Memory B cell (primary cell): ENCODE measurements at regions not wholly inside any gene's neighbourhood (a gene's known extent, or its start where the extent isn't known, plus 50 kb on each side); places are given as distances from the start of the nearest gene placed in this dataset.

Experiments
- ATAC-seq: fragments of 150-1000 bp; cut with Tn5 transposase; 2 replicates; pipeline ENCODE4 v1.10.0; 2021; ENCODE audit warnings: low read depth, mild to moderate bottlenecking, moderate library complexity
- DNase-seq, 2 donors: peaks; one replicate each; pipeline ENCODE4 v3.0.0; 2022; ENCODE audit warnings: low spot score in 2 of 2
- H3K27ac Mint-ChIP-seq: one replicate; pipeline ENCODE4 v1.8.0; 2022; ENCODE audit warnings: mild to moderate bottlenecking, moderate library complexity, mixed read lengths
- H3K27me3 Mint-ChIP-seq: one replicate; pipeline ENCODE4 v1.8.0; 2022; ENCODE audit warnings: mixed read lengths
- H3K36me3 Mint-ChIP-seq: one replicate; pipeline ENCODE4 v1.8.0; 2022; ENCODE audit warnings: mild to moderate bottlenecking, mixed read lengths
- H3K4me1 Mint-ChIP-seq: one replicate; pipeline ENCODE4 v1.8.0; 2022; ENCODE audit warnings: mixed read lengths
- H3K4me3 Mint-ChIP-seq: one replicate; pipeline ENCODE4 v1.8.0; 2022; ENCODE audit warnings: mild to moderate bottlenecking, moderate library complexity, mixed read lengths
- H3K9me3 Mint-ChIP-seq: one replicate; pipeline ENCODE4 v1.8.0; 2022; ENCODE audit warnings: mixed read lengths

DNA sequence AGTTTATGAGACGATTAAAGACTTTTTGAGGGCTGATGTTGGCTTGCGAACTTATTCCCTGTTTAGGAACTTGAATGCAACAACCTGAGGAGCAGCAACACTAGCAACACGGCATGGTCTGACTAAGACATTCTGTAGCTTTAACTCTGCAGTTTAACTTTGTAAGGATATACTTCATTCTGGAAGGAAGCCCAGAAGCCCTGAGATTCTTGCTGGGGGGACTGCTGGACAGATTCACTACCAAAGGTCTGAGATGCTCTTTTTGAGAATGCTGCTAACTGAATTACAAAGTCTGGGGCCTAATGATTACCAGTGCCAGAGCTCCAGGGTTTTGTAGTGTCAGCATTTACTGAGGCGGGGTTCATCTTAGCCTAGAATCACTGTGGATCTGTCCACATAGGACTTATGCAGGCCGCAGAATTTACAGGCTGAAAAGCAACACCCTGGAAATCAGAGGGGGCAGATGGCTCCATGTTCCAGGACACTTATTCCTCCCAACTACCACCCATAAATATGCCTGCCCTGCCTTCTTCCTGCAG lies 537.1 kb upstream of the CDH18 start:
- peaks cover 6% of the 10 kb centered on the region for H3K9me3 Mint-ChIP-seq
- DNase-seq = no peak
- H3K27ac Mint-ChIP-seq = no peak overlapping the region
- ATAC-seq = no peak
- H3K4me1 Mint-ChIP-seq = no peaks in the 10 kb centered on the region
- no peak overlapping the region for H3K4me3 Mint-ChIP-seq
- H3K36me3 Mint-ChIP-seq = no peaks in the 10 kb centered on the region
- H3K27me3 Mint-ChIP-seq = no peaks in the 10 kb centered on the region

GRCh38 chr5:20522905-20523482 lies 535.0 kb upstream of the CDH18 start:
- H3K9me3 Mint-ChIP-seq = peaks cover 3% of the 10 kb centered on the region
- no peak for DNase-seq
- H3K27me3 Mint-ChIP-seq = no peaks in the 10 kb centered on the region
- no peak overlapping the region for H3K4me3 Mint-ChIP-seq
- no peaks in the 10 kb centered on the region for H3K36me3 Mint-ChIP-seq
- no peak for ATAC-seq
- H3K4me1 Mint-ChIP-seq = no peaks in the 10 kb centered on the region
- H3K27ac Mint-ChIP-seq = no peak overlapping the region

DNA sequence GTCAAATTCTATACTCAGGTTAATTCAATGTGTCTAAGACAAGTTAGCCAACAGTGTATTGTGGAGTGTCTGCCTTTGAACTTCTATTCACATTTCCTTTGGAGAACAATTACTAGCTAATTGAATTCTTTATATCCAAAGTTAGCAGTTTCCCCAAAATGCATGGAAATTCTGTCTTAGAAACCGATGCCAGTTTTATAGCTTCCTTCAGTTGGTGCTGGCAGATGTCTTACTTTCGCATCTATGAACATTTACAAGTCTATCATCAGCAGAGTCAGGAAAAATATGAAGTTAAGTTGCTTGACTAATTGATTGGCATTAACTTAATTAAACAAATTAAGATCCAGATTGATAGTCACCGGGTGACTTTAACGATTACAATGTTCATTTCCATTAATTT lies 527.6 kb upstream of the CDH18 start:
- Mint-ChIP-seq H3K9me3 (peaks cover 3% of the 10 kb centered on the region), H3K27me3 (no peaks in the 10 kb centered on the region), H3K36me3 (no peaks in the 10 kb centered on the region), H3K4me1 (no peaks in the 10 kb centered on the region), H3K4me3 (no peak overlapping the region), H3K27ac (no peak overlapping the region)
- no peak for ATAC-seq
- no peak for DNase-seq

- no peak for DNase-seq
- Mint-ChIP-seq H3K9me3 (no peaks in the 10 kb centered on the region), H3K4me3 (no peak overlapping the region), H3K27ac (no peak overlapping the region), H3K36me3 (no peaks in the 10 kb centered on the region), H3K4me1 (no peaks in the 10 kb centered on the region), H3K27me3 (no peaks in the 10 kb centered on the region)
- ATAC-seq = no peak
Measured at GRCh38 chr5:20514145-20514544, 526.1 kb upstream of the CDH18 start.

DNA sequence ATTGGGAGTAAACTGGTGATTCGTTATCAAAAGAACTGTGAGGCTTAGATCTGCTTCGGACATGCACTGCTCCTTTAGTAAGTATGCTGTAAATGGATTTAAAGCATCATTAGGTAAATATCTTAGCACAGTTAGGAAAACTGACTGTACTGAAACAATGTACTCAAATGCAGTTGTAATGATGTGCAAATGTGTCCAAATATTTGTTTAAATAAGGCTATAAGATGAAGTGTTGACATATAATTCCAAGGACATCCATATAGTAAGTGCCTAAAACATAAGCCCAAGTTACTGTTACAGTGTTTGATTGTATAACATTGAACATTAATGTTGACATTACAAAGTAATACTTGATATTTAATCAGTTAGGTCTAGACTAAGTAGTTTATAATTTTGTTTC lies 512.5 kb upstream of the CDH18 start:
- ATAC-seq = no peak
- Mint-ChIP-seq H3K27ac (no peak overlapping the region), H3K27me3 (no peaks in the 10 kb centered on the region), H3K4me1 (no peaks in the 10 kb centered on the region), H3K4me3 (no peak overlapping the region), H3K9me3 (peaks cover 1% of the 10 kb centered on the region), H3K36me3 (no peaks in the 10 kb centered on the region)
- no peak for DNase-seq

DNA sequence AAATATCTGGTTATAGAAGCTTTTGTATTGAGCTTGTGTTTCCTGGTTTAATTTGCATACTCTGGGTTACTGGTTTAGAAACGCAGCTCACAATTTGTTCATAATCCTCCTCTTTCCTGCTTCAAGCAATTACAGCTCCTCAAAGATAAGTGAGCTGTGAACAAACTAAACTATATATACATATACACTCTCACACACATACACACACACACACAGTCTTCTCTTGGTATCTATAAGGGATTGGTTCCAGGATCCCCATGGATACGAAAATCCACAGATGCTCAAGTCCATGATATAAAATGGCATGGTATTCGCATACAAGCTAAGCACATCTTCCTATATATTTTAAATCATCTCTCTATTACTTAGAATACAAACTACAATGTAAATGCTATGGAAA lies 510.9 kb upstream of the CDH18 start:
- Mint-ChIP-seq H3K27ac (no peak overlapping the region), H3K36me3 (no peaks in the 10 kb centered on the region), H3K4me3 (no peak overlapping the region), H3K27me3 (no peaks in the 10 kb centered on the region), H3K4me1 (no peaks in the 10 kb centered on the region), H3K9me3 (no peaks in the 10 kb centered on the region)
- ATAC-seq (no peak), DNase-seq (no peak)

DNA sequence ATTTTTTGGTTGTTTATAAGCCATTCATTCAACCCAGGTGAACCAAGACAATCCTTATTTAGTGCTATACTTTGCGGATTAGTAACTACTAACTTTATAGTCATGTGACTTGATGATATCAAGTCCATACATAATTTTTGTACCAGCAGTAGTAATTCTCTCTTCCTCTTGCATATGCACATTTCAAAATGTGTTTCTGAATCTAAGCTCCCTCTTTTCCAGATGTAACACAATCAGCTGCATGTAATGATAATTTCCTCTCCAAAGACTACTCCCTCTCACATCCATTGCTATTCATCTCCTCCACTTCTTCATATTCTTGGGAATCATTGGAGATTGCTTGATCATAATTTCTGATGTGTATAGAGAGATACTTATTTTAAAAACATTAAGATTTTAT lies 510.1 kb upstream of the CDH18 start:
- ATAC-seq (no peak), DNase-seq (no peak)
- no peaks in the 10 kb centered on the region for H3K27me3 Mint-ChIP-seq
- H3K4me1 Mint-ChIP-seq = no peaks in the 10 kb centered on the region
- no peak overlapping the region for H3K27ac Mint-ChIP-seq
- no peaks in the 10 kb centered on the region for H3K36me3 Mint-ChIP-seq
- H3K4me3 Mint-ChIP-seq = no peak overlapping the region
- H3K9me3 Mint-ChIP-seq = no peaks in the 10 kb centered on the region

DNA sequence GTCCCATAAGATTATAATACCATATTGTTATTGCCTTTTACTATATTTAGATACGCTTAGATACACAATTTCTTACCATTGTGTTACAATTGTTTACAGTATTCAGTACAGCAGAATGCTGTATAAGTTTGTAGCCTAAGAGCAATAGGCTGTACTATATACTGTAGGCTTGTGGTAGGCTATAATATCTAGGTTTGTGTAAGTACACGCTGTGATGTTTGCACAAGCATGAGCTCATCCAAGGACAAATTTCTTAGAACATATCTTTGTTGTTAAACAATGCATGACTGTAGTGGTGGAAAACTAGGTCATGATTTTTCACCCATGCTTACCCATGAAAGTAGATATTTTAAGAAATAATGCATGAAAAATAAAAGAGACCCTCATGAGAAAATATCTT lies 509.4 kb upstream of the CDH18 start:
- ATAC-seq = no peak
- no peak for DNase-seq
- H3K36me3 Mint-ChIP-seq = no peaks in the 10 kb centered on the region

GRCh38 chr5:20494706-20495105 lies 506.7 kb upstream of the CDH18 start:
- Mint-ChIP-seq H3K27ac (no peak overlapping the region), H3K4me1 (no peaks in the 10 kb centered on the region), H3K4me3 (no peak overlapping the region), H3K9me3 (no peaks in the 10 kb centered on the region), H3K36me3 (no peaks in the 10 kb centered on the region), H3K27me3 (no peaks in the 10 kb centered on the region)
- DNase-seq (no peak), ATAC-seq (no peak)

More for the DNA sequence above, 509.4 kb upstream of the CDH18 start:
- no peaks in the 10 kb centered on the region for H3K4me1 Mint-ChIP-seq
- no peaks in the 10 kb centered on the region for H3K27me3 Mint-ChIP-seq
- no peak overlapping the region for H3K4me3 Mint-ChIP-seq
- no peaks in the 10 kb centered on the region for H3K9me3 Mint-ChIP-seq
- no peak overlapping the region for H3K27ac Mint-ChIP-seq

- ATAC-seq (no peak), DNase-seq (no peak)
- H3K4me3 Mint-ChIP-seq = no peak overlapping the region
- no peak overlapping the region for H3K27ac Mint-ChIP-seq
- no peaks in the 10 kb centered on the region for H3K27me3 Mint-ChIP-seq
- H3K9me3 Mint-ChIP-seq = no peaks in the 10 kb centered on the region
- no peaks in the 10 kb centered on the region for H3K4me1 Mint-ChIP-seq
- no peaks in the 10 kb centered on the region for H3K36me3 Mint-ChIP-seq
Measured at GRCh38 chr5:20486826-20487225, 498.8 kb upstream of the CDH18 start.

- ATAC-seq (no peak), DNase-seq (no peak)
- Mint-ChIP-seq H3K9me3 (no peaks in the 10 kb centered on the region), H3K36me3 (no peaks in the 10 kb centered on the region), H3K27me3 (no peaks in the 10 kb centered on the region), H3K4me3 (no peak overlapping the region), H3K27ac (no peak overlapping the region), H3K4me1 (no peaks in the 10 kb centered on the region)
Measured at GRCh38 chr5:20476016-20476415, 488.0 kb upstream of the CDH18 start.

DNA sequence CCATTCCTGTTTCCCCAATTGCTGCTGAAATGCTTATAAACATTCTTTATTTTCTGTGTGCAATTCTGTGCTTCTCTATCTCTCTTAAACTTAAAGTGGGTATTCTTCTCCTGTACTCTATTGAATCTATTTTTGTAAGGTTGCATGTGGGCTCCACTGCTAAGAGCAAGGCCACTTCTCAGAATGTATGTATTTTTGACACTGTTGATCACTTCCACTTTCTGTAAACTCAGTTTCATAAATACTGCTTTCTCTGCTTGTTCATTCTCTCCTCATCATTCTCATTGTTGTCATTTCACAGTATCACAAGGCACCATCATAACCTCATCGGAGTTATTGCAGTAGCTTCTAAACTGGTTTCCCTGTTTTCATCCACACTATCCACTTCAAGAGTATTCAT lies 483.0 kb upstream of the CDH18 start:
- Mint-ChIP-seq H3K4me1 (no peaks in the 10 kb centered on the region), H3K27ac (no peak overlapping the region), H3K4me3 (no peak overlapping the region), H3K27me3 (no peaks in the 10 kb centered on the region), H3K9me3 (no peaks in the 10 kb centered on the region), H3K36me3 (no peaks in the 10 kb centered on the region)
- ATAC-seq (no peak), DNase-seq (no peak)

- no peaks in the 10 kb centered on the region for H3K9me3 Mint-ChIP-seq
- no peak for ATAC-seq
- no peak overlapping the region for H3K4me3 Mint-ChIP-seq
- H3K27ac Mint-ChIP-seq = no peak overlapping the region
- no peak for DNase-seq
- H3K36me3 Mint-ChIP-seq = no peaks in the 10 kb centered on the region
- no peaks in the 10 kb centered on the region for H3K4me1 Mint-ChIP-seq
- no peaks in the 10 kb centered on the region for H3K27me3 Mint-ChIP-seq
Measured at GRCh38 chr5:20469792-20470191, 481.8 kb upstream of the CDH18 start.

DNA sequence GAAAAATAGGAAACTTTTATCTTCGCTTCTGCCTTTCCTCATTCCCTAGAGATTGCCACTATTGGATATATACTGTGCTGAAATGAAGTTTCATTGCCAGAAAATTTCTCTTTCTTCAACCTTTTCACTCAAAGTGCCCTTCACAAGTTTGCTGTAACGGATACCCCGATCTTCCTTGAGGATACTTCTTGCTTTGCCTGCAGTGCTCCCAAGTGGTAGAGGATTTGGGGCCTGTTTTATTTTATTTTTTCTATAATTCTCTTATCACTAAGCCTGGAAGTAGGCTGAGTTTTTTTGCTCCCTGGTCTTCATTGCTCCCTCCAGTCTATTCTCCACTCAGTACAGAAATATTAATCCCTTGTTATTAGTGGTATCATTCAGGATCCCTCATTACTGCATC lies 481.4 kb upstream of the CDH18 start:
- Mint-ChIP-seq H3K27ac (no peak overlapping the region), H3K27me3 (no peaks in the 10 kb centered on the region), H3K9me3 (no peaks in the 10 kb centered on the region), H3K4me1 (no peaks in the 10 kb centered on the region), H3K4me3 (no peak overlapping the region), H3K36me3 (no peaks in the 10 kb centered on the region)
- DNase-seq = no peak
- no peak for ATAC-seq

GRCh38 chr5:20466512-20466911 lies 478.5 kb upstream of the CDH18 start:
- H3K4me1 Mint-ChIP-seq = no peaks in the 10 kb centered on the region
- ATAC-seq (no peak), DNase-seq (no peak)
- no peak overlapping the region for H3K27ac Mint-ChIP-seq
- H3K36me3 Mint-ChIP-seq = no peaks in the 10 kb centered on the region
- no peaks in the 10 kb centered on the region for H3K9me3 Mint-ChIP-seq
- no peaks in the 10 kb centered on the region for H3K27me3 Mint-ChIP-seq
- H3K4me3 Mint-ChIP-seq = no peak overlapping the region
